H1 (cell line): ENCODE measurements at regions not wholly inside any gene's neighbourhood (a gene's known extent, or its start where the extent isn't known, plus 50 kb on each side); places are given as distances from the start of the nearest gene placed in this dataset.

Source experiments
- POLR2A ChIP-seq, 2 experiments: IDR thresholded peaks; 1 replicate in 1 of 2; 2 replicates in 1 of 2; pipeline ENCODE4 v1.6.1; 2011; ENCODE audit warnings: low read depth in 2 of 2, low read length in 2 of 2, mild to moderate bottlenecking in 2 of 2; ENCODE audit errors: control extremely low read depth in 1 of 2
- SIX5 ChIP-seq: IDR thresholded peaks from 2 replicates; pipeline ENCODE4 v1.6.1; 2011; ENCODE audit warnings: mild to moderate bottlenecking, low read depth, low read length

GRCh38 chr20:48165401-48165685 is 380.1 kb upstream of the SULF2 start (continued):
- no peak for TF ChIP-seq POLR2A (IDR thresholded peaks at IDR 0.05; ENCODE audit: control extremely low read depth in 1 of 2, low read depth in 2 of 2, low read length in 2 of 2)
- TF ChIP-seq SIX5: no peak
- TF ChIP-seq, all 59 proteins: peak for 0
